CD14-positive monocyte (primary cell): ENCODE measurements at regions not wholly inside any gene's neighbourhood (a gene's known extent, or its start where the extent isn't known, plus 50 kb on each side); places are given as distances from the start of the nearest gene placed in this dataset.

ENCODE experiments used
- DNase-seq, 3 donors: peaks; one replicate each; pipeline ENCODE4 v3.0.0-alpha.2; 2011 to 2022
- H2AFZ ChIP-seq: 2 replicates; pipeline ENCODE4 v1.6.0; 2012; ENCODE audit warnings: mild to moderate bottlenecking, low read depth, low read length, inconsistent platforms; ENCODE audit not compliant: insufficient read depth, poor library complexity, severe bottlenecking
- H3K27ac ChIP-seq, 2 donors: 1 replicate in 1 of 2; 2 replicates in 1 of 2; pipeline ENCODE4 v1.5.1; 2012 to 2013; ENCODE audit warnings: low read length in 2 of 2, control low read depth in 1 of 2, inconsistent platforms in 1 of 2, low read depth in 1 of 2, mild to moderate bottlenecking in 1 of 2
- H3K27me3 ChIP-seq, 2 donors: one replicate each; pipeline versions ENCODE4 v1.6.0 to v1.6.1; 2011 to 2013; ENCODE audit warnings: low read length in 2 of 2; ENCODE audit not compliant: control insufficient read depth in 2 of 2, insufficient read depth in 2 of 2
- H3K36me3 ChIP-seq, 2 donors: replicated peaks in 1 of 2; 1 replicate in 1 of 2; 2 replicates in 1 of 2; pipeline versions ENCODE4 v1.5.1 to v1.6.1; 2012 to 2013; ENCODE audit warnings: low read length in 2 of 2, control low read depth in 1 of 2, inconsistent platforms in 1 of 2, mild to moderate bottlenecking in 1 of 2; ENCODE audit not compliant: insufficient read depth in 2 of 2, control insufficient read depth in 1 of 2
- H3K4me1 ChIP-seq, 2 donors: 1 replicate in 1 of 2; 2 replicates in 1 of 2; pipeline versions ENCODE4 v1.5.1 to v1.6.1; 2012 to 2013; ENCODE audit warnings: low read length in 2 of 2, control low read depth in 1 of 2, inconsistent platforms in 1 of 2, mild to moderate bottlenecking in 1 of 2, moderate library complexity in 1 of 2; ENCODE audit not compliant: insufficient read depth in 2 of 2, control insufficient read depth in 1 of 2
- H3K4me2 ChIP-seq: replicated peaks from 2 replicates; pipeline ENCODE3; 2012; ENCODE audit warnings: low read length, moderate library complexity, mild to moderate bottlenecking; ENCODE audit not compliant: poor library complexity, severe bottlenecking; ENCODE audit errors: extremely low read depth
- H3K4me3 ChIP-seq, 3 experiments: fragments of 200-600 bp in 1 of 3; sonication (generic) in 1 of 3; replicated peaks in 1 of 3; 1 replicate in 2 of 3; 2 replicates in 1 of 3; pipeline ENCODE4 v1.5.1; 2011 to 2013; ENCODE audit warnings: low read length in 3 of 3, mild to moderate bottlenecking in 3 of 3, control low read depth in 2 of 3, low read depth in 2 of 3, inconsistent platforms in 1 of 3, moderate library complexity in 1 of 3
- H3K79me2 ChIP-seq: 2 replicates; pipeline ENCODE4 v1.6.0; 2012; ENCODE audit warnings: mild to moderate bottlenecking, control low read depth, inconsistent platforms, low read length, moderate library complexity; ENCODE audit not compliant: insufficient read depth
- H3K9ac ChIP-seq: 2 replicates; pipeline ENCODE4 v1.6.0; 2017; ENCODE audit warnings: low read length, mild to moderate bottlenecking; ENCODE audit not compliant: insufficient read depth, poor library complexity, severe bottlenecking
- H3K9me3 ChIP-seq, 2 donors: replicated peaks in 1 of 2; 1 replicate in 1 of 2; 2 replicates in 1 of 2; pipeline versions ENCODE4 v1.5.1 to v1.6.1; 2012 to 2013; ENCODE audit warnings: low read length in 2 of 2, control low read depth in 1 of 2; ENCODE audit not compliant: control insufficient read depth in 1 of 2, insufficient read depth in 1 of 2
- H4K20me1 ChIP-seq: 2 replicates; pipeline ENCODE4 v1.6.0; 2012; ENCODE audit warnings: mild to moderate bottlenecking, low read length, control low read depth, moderate library complexity; ENCODE audit not compliant: insufficient read depth
- H3K27ac Mint-ChIP-seq, 7 donors: one replicate each; pipeline ENCODE4 v1.8.0; 2020; ENCODE audit warnings: mild to moderate bottlenecking in 7 of 7, mixed read lengths in 7 of 7, moderate library complexity in 6 of 7, inconsistent platforms in 2 of 7
- H3K27me3 Mint-ChIP-seq, 3 donors: one replicate each; pipeline ENCODE4 v1.8.0; 2021 to 2022; ENCODE audit warnings: low read depth in 3 of 3, mild to moderate bottlenecking in 3 of 3, mixed read lengths in 3 of 3, moderate library complexity in 3 of 3, inconsistent platforms in 1 of 3
- H3K36me3 Mint-ChIP-seq, 2 donors: one replicate each; pipeline ENCODE4 v1.8.0; 2020; ENCODE audit warnings: mixed read lengths in 2 of 2, inconsistent platforms in 1 of 2, mild to moderate bottlenecking in 1 of 2
- H3K4me1 Mint-ChIP-seq: one replicate; pipeline ENCODE4 v1.8.0; 2020; ENCODE audit warnings: mild to moderate bottlenecking, mixed read lengths
- H3K4me3 Mint-ChIP-seq, 2 donors: one replicate each; pipeline ENCODE4 v1.8.0; 2020; ENCODE audit warnings: mild to moderate bottlenecking in 2 of 2, mixed read lengths in 2 of 2, moderate library complexity in 1 of 2
- H3K9me3 Mint-ChIP-seq, 7 donors: one replicate each; pipeline ENCODE4 v1.8.0; 2020 to 2022; ENCODE audit warnings: mixed read lengths in 7 of 7, mild to moderate bottlenecking in 6 of 7, moderate library complexity in 6 of 7, inconsistent platforms in 2 of 7
- WGBS: methylation state at CpG from one replicate; pipeline ENCODE4 v1.1.5; 2013; ENCODE audit warnings: missing lambda C conversion rate; ENCODE audit not compliant: insufficient coverage; 5-methylcytosine and 5-hydroxymethylcytosine counted together
- intact Hi-C, 2 donors: fragments of 100-400 bp; cut with micrococcal nuclease; formaldehyde crosslinking; loops; one replicate each; pipeline versions ENCODE4 v1.15.0 to v1.15.1; 2023
- TF ChIP-seq, protein P1 (sequence below): fragments of 200-600 bp; IDR thresholded peaks from one replicate; pipeline ENCODE4 v1.8.0; 2022; ENCODE audit warnings: antibody characterized with exemption, mild to moderate bottlenecking

DNA sequence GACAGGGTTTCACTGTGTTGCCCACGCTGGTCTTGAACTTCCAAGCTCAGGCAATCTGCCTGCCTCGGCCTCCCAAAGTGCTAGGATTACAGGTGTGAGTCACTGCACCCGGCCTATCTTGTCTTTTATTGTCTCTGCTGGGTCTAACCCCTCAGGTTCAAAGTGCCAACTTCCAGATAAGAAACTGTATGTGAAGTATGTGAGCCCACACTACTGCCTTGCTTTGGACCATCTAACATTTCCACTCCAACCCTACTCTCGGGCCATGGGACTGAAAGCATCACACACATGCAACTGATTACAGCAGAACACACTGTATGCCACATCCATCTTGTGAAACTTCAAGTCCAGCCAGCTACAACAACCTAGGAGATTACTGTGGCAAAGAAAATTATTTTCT lies 256.1 kb upstream of the VEPH1 start:
- Mint-ChIP-seq H3K27ac (no peak overlapping the region), H3K4me1 (no peaks in the 10 kb centered on the region), H3K27me3 (peaks cover 0 to 1% (median 1%) of the 10 kb centered on the region in 3 donors), H3K36me3 (no peaks in the 10 kb centered on the region), H3K4me3 (no peak overlapping the region), H3K9me3 (peaks cover 0 to 3% (median 2%) of the 10 kb centered on the region in 7 donors)
- WGBS: 75% methylated on average over 2 of the region's 4 CpGs
- no peak overlapping the region for H3K4me3 ChIP-seq
- no peaks in the 10 kb centered on the region for H3K79me2 ChIP-seq
- no peaks in the 10 kb centered on the region for H4K20me1 ChIP-seq
- H3K4me1 ChIP-seq: no peaks in the 10 kb centered on the region
- H3K27me3 ChIP-seq: no peaks in the 10 kb centered on the region
- no peak overlapping the region for H3K4me2 ChIP-seq
- H2AFZ ChIP-seq: no peak overlapping the region
- H3K9ac ChIP-seq: no peak overlapping the region
- intact Hi-C loops: no loop called here
- H3K27ac ChIP-seq: no peak overlapping the region
- DNase-seq: no peak
- TF ChIP-seq, protein P1, sequence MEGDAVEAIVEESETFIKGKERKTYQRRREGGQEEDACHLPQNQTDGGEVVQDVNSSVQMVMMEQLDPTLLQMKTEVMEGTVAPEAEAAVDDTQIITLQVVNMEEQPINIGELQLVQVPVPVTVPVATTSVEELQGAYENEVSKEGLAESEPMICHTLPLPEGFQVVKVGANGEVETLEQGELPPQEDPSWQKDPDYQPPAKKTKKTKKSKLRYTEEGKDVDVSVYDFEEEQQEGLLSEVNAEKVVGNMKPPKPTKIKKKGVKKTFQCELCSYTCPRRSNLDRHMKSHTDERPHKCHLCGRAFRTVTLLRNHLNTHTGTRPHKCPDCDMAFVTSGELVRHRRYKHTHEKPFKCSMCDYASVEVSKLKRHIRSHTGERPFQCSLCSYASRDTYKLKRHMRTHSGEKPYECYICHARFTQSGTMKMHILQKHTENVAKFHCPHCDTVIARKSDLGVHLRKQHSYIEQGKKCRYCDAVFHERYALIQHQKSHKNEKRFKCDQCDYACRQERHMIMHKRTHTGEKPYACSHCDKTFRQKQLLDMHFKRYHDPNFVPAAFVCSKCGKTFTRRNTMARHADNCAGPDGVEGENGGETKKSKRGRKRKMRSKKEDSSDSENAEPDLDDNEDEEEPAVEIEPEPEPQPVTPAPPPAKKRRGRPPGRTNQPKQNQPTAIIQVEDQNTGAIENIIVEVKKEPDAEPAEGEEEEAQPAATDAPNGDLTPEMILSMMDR: no peak
- no peaks in the 10 kb centered on the region for H3K36me3 ChIP-seq
- no peaks in the 10 kb centered on the region for H3K9me3 ChIP-seq

DNA sequence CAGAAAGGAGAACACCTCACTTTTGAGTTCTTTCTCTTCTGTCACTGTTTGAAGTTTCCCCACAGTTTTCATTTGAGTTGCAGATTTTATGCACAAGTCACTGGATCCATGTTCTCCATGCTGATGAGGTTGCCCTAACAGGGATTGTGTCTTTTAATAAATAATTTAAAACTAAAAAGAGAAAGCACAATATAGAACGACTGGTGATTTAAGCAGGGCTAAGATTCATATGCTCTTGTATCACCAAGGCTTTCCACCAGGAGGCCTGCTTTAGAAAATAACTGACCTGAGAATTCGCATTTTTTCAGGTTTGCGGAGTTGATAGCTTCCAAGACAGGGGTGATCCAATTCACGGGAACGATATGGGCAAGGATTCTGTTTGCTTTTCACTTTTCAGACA lies 252.0 kb upstream of the VEPH1 start:
- Histone ChIP-seq H3K27ac (no peak overlapping the region), H4K20me1 (no peaks in the 10 kb centered on the region), H3K4me1 (no peaks in the 10 kb centered on the region), H3K9ac (no peak overlapping the region), H3K4me2 (no peak overlapping the region), H3K4me3 (no peak overlapping the region), H3K27me3 (no peaks in the 10 kb centered on the region), H3K36me3 (no peaks in the 10 kb centered on the region), H3K9me3 (no peaks in the 10 kb centered on the region), H2AFZ (no peak overlapping the region), H3K79me2 (no peaks in the 10 kb centered on the region)
- TF ChIP-seq, protein P1: no peak
- no peak for DNase-seq
- H3K36me3 Mint-ChIP-seq: no peaks in the 10 kb centered on the region
- peaks cover 0 to 3% (median 0%) of the 10 kb centered on the region in 3 donors for H3K27me3 Mint-ChIP-seq
- intact Hi-C loops: no loop called here
- WGBS: 74% methylated on average over 5 of the region's 5 CpGs
- H3K9me3 Mint-ChIP-seq: peaks cover 0 to 3% (median 0%) of the 10 kb centered on the region in 7 donors
- no peak overlapping the region for H3K27ac Mint-ChIP-seq
- no peaks in the 10 kb centered on the region for H3K4me1 Mint-ChIP-seq
- H3K4me3 Mint-ChIP-seq: no peak overlapping the region
